KG1 (cell line): ENCODE measurements at regions not wholly inside any gene's neighbourhood (a gene's known extent, or its start where the extent isn't known, plus 50 kb on each side); places are given as distances from the start of the nearest gene placed in this dataset.
"Not testable (repeated sequence)": the region's sequence is repeated elsewhere in the genome, so short reads cannot be mapped to it uniquely, and the experiment has no call there.

ENCODE experiments used
- DNase-seq: peaks from one replicate; lab custom pipeline; 2025; lab: John Stamatoyannopoulos, UW

GRCh38 chr13:108003626-108004025, 211.7 kb downstream of the LIG4 start:
- no peak for DNase-seq

- no peak for DNase-seq
Measured at GRCh38 chr13:108000998-108001397, 214.3 kb downstream of the LIG4 start.

- DNase-seq: no peak
Measured at GRCh38 chr13:107999751-108000150, 215.6 kb downstream of the LIG4 start.

DNA sequence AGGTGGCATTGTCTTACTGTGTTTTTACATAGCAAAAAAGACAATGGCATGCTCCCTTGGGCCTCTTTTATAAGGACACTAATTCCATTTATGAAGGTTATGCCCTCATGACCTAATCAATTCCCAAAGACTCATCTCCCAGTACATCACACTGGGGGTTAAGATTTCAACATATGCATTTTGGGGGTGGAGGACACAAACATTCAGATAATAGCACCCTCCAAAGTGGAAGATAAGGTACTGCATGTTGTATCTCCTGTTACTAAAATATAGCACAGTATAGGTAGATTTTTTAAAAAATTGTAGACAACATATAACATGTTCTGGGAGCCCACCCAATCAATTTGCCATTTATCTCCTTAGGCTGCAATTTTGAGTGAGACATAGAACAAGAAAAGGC, 221.2 kb downstream of the LIG4 start:
- no peak for DNase-seq

DNA sequence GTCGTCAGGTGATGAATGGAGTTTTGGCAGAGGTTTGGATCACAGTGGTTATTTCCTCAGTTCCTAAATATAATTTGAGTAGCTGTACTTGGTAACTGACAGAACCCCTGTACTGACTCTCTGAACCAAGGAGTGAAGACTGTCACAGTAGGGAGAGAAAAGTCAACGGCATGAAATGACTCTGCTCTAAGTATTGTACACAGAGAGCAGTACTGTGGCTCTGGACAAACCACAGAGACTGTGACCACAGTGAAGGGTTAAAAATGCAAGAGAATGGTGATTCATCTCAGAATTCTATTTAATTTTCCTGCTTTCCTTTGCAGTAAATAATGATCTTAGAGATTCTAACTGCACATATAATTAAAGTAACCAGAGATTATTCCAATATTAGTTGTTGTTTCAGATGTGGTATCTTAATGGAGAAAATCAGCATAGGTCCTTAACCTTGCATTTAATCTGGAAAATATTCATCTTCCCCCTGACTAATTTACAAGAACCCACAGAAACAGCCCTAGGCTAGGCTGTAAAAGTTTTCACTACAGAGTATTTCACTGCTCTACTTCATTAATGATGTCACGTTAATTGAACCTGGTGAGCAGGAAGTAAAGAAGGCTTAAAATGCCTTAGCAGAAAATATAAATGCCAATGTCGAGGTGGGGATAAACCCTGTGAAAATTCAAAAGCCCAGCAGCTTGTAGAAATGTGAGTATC, 221.9 kb downstream of the LIG4 start:
- DNase-seq: no peak

- no peak for DNase-seq
Measured at GRCh38 chr13:107992542-107992941, 222.8 kb downstream of the LIG4 start.

- no peak for DNase-seq
Measured at GRCh38 chr13:107977071-107977574, 238.2 kb downstream of the LIG4 start.

- DNase-seq: no peak
Measured at GRCh38 chr13:107976628-107977027, 238.7 kb downstream of the LIG4 start.

DNA sequence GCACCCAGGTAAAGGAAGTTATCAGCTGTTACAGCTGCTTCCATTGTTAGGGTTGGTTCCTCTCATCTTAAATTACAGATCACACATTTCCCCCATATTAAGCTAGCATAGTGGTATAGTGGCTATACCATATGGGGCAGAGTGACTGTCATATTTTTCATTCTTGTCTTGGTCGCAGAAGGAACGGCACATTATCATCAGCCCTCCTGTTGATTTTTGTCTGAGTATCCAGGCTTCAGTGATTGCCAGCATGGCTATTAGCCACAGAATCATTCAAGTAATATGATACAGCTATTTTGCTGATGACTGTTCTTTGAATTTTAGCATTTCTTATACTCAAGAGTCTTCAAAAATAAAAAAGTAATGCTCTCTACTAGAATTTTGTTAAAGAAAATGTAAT, 240.9 kb downstream of the LIG4 start:
- DNase-seq: no peak

DNA sequence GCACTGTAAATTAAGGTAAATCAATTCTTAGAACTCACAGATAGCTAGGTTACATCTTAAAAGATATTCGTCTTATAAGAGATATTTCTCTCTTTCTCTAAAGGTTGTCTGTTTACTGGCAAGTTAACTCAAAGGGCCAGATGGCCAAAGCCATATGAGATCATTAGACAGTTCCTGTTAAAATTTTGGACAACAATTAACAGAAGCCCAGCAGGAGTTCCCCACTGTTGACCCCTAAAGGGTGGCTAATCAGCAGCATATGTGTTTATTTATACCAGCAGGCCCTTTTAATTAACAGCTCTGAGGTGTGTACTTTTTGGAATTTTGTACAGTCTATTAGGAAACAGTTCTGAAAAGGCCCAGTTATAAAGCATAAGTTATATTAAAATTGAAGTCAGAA, 245.8 kb downstream of the LIG4 start:
- DNase-seq: no peak

DNA sequence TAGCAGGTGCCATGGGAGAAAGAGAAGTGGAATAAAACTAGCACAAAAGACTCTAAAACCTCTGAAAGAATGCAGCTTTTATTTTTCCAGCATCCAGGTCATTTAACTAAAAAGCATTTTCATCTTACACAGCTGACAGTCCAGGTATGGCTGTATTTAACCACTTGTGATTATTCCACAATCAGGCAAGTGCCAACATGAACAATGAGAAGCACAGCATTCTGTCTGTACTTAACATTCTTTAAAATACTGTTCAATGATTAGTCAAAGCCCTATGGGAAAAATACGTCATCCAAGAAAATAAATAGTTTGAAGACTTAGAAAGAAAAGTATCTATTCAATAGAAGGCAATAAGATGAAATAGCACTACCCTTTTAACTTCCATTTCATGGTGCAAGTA, 246.9 kb downstream of the LIG4 start:
- DNase-seq: no peak

DNA sequence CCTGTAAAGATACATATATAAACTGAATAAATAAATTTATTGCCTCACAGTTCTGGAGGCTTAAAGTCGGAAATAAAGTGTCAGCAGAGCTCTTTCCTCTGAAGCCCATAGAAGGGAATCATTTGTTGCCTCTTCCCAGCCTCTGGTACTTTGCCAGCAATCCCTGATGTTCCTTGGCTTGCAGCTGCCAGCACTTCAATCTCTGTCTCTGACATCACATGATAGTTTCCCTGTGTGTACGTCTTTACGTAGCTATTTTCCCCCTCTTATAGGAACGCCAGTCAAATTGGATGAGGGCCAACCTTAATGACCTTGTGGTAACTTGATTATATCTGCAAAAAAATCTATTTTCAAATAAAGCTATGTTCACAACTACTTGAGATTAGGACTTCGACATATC, 250.9 kb downstream of the LIG4 start:
- DNase-seq: no peak

GRCh38 chr13:107961849-107962608, 253.3 kb downstream of the LIG4 start:
- DNase-seq: no peak

DNA sequence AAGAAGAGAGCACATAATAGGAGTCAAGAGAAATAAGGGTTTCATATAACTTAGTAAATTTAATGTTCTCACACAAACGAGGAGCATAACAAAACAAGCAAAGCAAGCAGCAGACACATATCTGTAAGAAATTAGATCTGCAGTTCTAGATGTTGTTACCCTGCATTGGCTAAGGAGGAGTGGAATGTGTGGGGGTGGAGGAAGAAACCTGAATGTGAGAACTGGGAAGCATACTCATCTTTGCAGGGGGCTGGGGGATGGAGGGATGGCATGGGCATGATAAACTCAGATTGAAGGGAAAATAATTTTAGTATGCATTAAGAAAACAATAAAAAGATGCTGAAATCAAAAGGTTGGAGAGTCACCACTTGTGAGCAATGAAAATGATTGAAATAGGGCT, 255.0 kb downstream of the LIG4 start:
- no peak for DNase-seq

DNA sequence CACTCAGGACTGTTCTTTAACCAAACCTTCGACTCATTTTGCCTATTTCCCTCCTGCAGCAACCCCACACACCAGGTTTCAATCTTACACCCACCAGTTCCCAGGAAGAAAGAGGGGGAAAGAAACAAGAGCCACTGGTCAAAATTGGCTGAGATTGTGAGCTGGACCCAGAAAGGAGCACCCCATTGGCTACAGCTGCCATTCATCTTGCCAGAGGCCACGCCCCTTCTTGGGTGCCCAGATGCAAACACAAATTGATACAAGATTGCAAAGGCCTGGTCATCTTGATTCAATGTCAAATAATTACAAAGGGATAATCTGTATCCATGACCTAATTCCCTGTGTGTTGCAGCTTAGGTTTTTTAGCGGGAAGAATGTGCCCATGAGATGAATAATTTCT, 258.4 kb downstream of the LIG4 start:
- no peak for DNase-seq

DNA sequence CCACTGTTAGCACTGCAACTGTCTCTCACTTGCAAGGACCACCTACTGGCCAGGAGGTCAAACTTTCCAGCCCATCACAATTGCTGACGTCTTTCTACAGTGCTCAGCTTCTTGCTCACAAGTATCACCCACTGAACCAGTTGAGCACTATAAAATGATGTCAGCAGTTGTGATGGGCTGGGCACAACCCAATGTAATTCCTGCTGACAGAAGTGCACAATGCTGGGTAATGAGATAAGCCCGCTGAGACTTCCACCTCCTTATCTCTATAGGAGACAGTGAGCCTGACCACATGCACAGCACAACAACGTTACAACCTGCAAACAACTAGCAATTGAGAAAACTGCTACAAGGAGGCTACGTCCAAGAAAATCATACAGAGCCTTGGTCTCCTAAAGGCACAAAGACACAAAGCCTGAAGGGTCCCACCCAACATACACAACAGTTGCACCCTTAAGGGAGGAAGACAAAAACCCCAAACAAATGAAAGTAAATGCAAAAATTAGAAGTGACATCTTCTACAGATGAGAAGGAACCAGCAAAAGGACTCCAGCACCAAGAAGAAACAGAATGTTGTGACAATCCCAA, 273.2 kb downstream of the LIG4 start:
- DNase-seq: no peak

GRCh38 chr13:107941345-107942029, 273.8 kb downstream of the LIG4 start:
- no peak for DNase-seq

- no peak for DNase-seq
Measured at GRCh38 chr13:107937848-107938247, 277.5 kb downstream of the LIG4 start.

DNA sequence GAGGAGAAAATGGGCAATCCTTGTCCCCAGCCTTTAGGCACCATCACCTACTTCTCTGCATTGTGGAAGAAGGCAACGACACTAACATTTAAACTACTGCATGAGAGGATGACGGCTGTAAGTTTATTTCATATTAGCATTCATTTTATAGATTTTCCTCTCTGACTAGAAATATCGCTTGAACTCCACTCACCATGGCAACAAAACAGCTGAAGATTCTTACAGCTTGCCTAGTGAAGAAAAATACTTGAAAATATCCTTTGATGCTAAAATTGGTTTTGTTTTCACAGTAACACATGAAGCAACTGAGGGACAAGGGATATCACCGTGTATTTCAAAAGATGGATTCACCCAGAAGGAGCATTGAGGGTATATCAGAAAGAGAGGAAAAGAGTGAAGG, 284.3 kb downstream of the LIG4 start:
- no peak for DNase-seq

DNA sequence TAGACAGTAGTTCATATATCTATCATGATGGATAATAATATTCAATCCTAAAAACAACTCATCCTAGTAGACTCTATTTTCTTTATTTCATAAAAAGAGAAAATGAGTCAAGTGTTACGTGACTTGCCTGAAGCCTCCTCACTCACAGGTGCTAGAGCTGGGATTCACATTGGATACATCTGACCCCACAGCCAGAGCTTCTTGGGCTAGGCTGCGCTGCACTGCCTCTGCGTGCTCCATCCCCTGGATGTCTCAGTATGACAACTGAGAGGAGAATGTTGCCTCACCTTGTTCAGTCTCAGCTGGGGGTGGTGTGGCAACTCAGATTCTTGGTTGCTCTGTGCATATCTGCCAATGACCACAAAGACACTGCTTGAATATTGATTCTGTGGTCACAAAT, 286.6 kb downstream of the LIG4 start:
- DNase-seq: no peak

- DNase-seq: no peak
Measured at GRCh38 chr13:107927557-107927956, 287.8 kb downstream of the LIG4 start.

DNA sequence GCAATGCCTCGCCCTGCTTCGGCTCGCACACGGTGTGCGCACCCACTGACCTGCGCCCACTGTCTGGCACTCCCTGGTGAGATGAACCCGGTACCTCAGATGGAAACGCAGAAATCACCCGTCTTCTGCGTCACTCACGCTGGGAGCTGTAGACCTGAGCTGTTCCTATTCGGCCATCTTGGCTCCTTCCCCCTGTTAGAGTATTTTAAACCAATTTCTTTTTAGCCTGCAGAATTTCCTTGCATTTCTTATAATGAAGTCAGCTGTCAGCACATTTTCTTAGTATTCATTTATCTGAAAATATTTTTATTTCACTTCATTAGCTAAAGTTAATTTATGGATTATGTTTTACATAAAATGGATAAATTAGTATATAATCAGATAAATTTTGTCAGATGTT, 288.8 kb downstream of the LIG4 start:
- not testable (repeated sequence) for DNase-seq

- DNase-seq: not testable (repeated sequence)
Measured at GRCh38 chr13:107916902-107917301, 298.4 kb downstream of the LIG4 start.
